ENCODE measurements at regions not wholly inside any gene's neighbourhood (a gene's known extent, or its start where the extent isn't known, plus 50 kb on each side); places are given as distances from the start of the nearest gene placed in this dataset.
"Not testable (repeated sequence)": the region's sequence is repeated elsewhere in the genome, so short reads cannot be mapped to it uniquely, and the experiment has no call there.

GRCh38 chr16:88165040-88165544, 213.9 kb downstream of the BANP start:
- not testable (repeated sequence) for DNase-seq

- DNase-seq, result not testable (repeated sequence)
Observed at GRCh38 chr16:88165683-88166082, 214.4 kb downstream of the BANP start.

- DNase-seq, result not testable (repeated sequence)
Observed at GRCh38 chr16:88166209-88166773, 215.1 kb downstream of the BANP start.

GRCh38 chr16:88167798-88168556, 214.8 kb upstream of the ZNF469 start:
- not testable (repeated sequence) for DNase-seq

- not testable (repeated sequence) for DNase-seq
Observed at GRCh38 chr16:88168557-88168949, 214.2 kb upstream of the ZNF469 start.

- not testable (repeated sequence) for DNase-seq
Observed at GRCh38 chr16:88169136-88169830, 213.5 kb upstream of the ZNF469 start.

- not testable (repeated sequence) for DNase-seq
Observed at GRCh38 chr16:88169831-88170165, 213.0 kb upstream of the ZNF469 start.

- no peak for DNase-seq
Observed at GRCh38 chr16:88170528-88170991, 212.2 kb upstream of the ZNF469 start.

GRCh38 chr16:88171126-88171525, 211.6 kb upstream of the ZNF469 start:
- not testable (repeated sequence) for DNase-seq

- DNase-seq, result not testable (repeated sequence)
Observed at GRCh38 chr16:88176184-88176583, 206.6 kb upstream of the ZNF469 start.

GRCh38 chr16:88176591-88177180, 206.1 kb upstream of the ZNF469 start:
- not testable (repeated sequence) for DNase-seq

- not testable (repeated sequence) for DNase-seq
Observed at GRCh38 chr16:88178251-88178650, 204.5 kb upstream of the ZNF469 start.

GRCh38 chr16:88178896-88179295, 203.9 kb upstream of the ZNF469 start:
- not testable (repeated sequence) for DNase-seq

- DNase-seq, result not testable (repeated sequence)
Observed at GRCh38 chr16:88182967-88183881, 199.5 kb upstream of the ZNF469 start.

- DNase-seq, result not testable (repeated sequence)
Observed at GRCh38 chr16:88184053-88184452, 198.7 kb upstream of the ZNF469 start.

GRCh38 chr16:88184566-88185355, 198.0 kb upstream of the ZNF469 start:
- DNase-seq, result not testable (repeated sequence)

- DNase-seq, result not testable (repeated sequence)
Observed at GRCh38 chr16:88185406-88185805, 197.4 kb upstream of the ZNF469 start.

- peak; percentile 70 for DNase-seq
Observed at GRCh38 chr16:88185976-88186888, 196.5 kb upstream of the ZNF469 start.

GRCh38 chr16:88186889-88187870, 195.6 kb upstream of the ZNF469 start:
- DNase-seq, result not testable (repeated sequence)

All from T1000 (cell line).